Astrocyte (in vitro differentiated cells and primary cell): ENCODE measurements at regions not wholly inside any gene's neighbourhood (a gene's known extent, or its start where the extent isn't known, plus 50 kb on each side); places are given as distances from the start of the nearest gene placed in this dataset.
"Not testable (repeated sequence)": the region's sequence is repeated elsewhere in the genome, so short reads cannot be mapped to it uniquely, and the experiment has no call there.

ENCODE experiments used
- CTCF ChIP-seq: IDR thresholded peaks from 2 replicates; pipeline ENCODE4 v1.5.1; 2011; ENCODE audit warnings: low read depth, mild to moderate bottlenecking, inconsistent platforms, low read length, moderate library complexity; ENCODE audit not compliant: insufficient read depth
- EZH2 ChIP-seq: IDR thresholded peaks from 2 replicates; pipeline ENCODE4 v1.6.1; 2012; ENCODE audit warnings: mild to moderate bottlenecking, low read length, inconsistent platforms; ENCODE audit not compliant: insufficient read depth

DNA sequence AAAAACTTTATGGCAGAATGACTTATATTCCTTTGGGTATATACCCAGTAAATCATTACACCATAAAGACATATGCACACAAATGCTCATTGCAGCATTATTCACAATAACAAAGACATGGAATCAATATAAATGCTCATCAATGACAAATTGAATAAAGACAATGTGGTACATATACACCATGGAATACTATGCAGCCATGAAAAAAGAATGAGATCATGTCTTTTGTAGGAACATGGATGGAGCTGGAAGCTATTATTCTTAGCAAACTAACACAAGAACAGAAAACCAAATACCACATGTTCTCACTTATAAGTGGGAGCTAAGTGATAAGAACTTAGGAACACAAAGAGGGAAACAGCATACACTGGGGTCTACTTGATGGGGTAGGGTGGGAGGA, 321.7 kb downstream of the ZNF674 start:
- not testable (repeated sequence) for TF ChIP-seq EZH2, CTCF
